Stomach smooth muscle (tissue), 2 donors: ENCODE measurements at regions not wholly inside any gene's neighbourhood (a gene's known extent, or its start where the extent isn't known, plus 50 kb on each side); places are given as distances from the start of the nearest gene placed in this dataset.

Experiments
- H3K27ac ChIP-seq: one replicate; pipeline ENCODE4 v1.7.0; 2013; ENCODE audit warnings: mild to moderate bottlenecking, low read length, inconsistent platforms
- H3K27me3 ChIP-seq, 2 donors: one replicate each; pipeline ENCODE4 v1.7.0; 2013; ENCODE audit warnings: low read length in 2 of 2; ENCODE audit not compliant: insufficient read depth in 2 of 2, control insufficient read depth in 1 of 2
- H3K36me3 ChIP-seq, 2 donors: one replicate each; pipeline ENCODE4 v1.7.0; 2013; ENCODE audit warnings: low read length in 2 of 2; ENCODE audit not compliant: control insufficient read depth in 2 of 2, insufficient read depth in 2 of 2
- H3K4me1 ChIP-seq: one replicate; pipeline ENCODE4 v1.7.0; 2013; ENCODE audit warnings: low read length; ENCODE audit not compliant: control insufficient read depth, insufficient read depth
- H3K4me3 ChIP-seq, 2 donors: one replicate each; pipeline ENCODE4 v1.7.0; 2013; ENCODE audit warnings: low read length in 2 of 2
- H3K9ac ChIP-seq, 2 donors: one replicate each; pipeline ENCODE4 v1.7.0; 2013; ENCODE audit warnings: low read length in 2 of 2, mild to moderate bottlenecking in 1 of 2
- H3K9me3 ChIP-seq, 2 donors: one replicate each; pipeline ENCODE4 v1.7.0; 2013; ENCODE audit warnings: low read length in 2 of 2; ENCODE audit not compliant: control insufficient read depth in 2 of 2
- donor health status: healthy.
- donor health status: Pancreatic carcinoma.

- H3K27me3 ChIP-seq: no peaks in the 10 kb centered on the region
- H3K36me3 ChIP-seq: no peaks in the 10 kb centered on the region
- no peak overlapping the region for H3K27ac ChIP-seq
- no peaks in the 10 kb centered on the region for H3K4me1 ChIP-seq
- H3K9me3 ChIP-seq: no peaks in the 10 kb centered on the region
- H3K4me3 ChIP-seq: no peak overlapping the region
- no peak overlapping the region for H3K9ac ChIP-seq
These were observed 381.4 kb downstream of the DTWD2 start for GRCh38 chr5:118606940-118607339.

- no peaks in the 10 kb centered on the region for H3K36me3 ChIP-seq
- H3K4me3 ChIP-seq: no peak overlapping the region
- H3K4me1 ChIP-seq: no peaks in the 10 kb centered on the region
- H3K27me3 ChIP-seq: no peaks in the 10 kb centered on the region
- H3K9me3 ChIP-seq: peaks cover 0 to 2% of the 10 kb centered on the region in 2 donors
- H3K27ac ChIP-seq: no peak overlapping the region
- H3K9ac ChIP-seq: no peak overlapping the region
These were observed 382.6 kb downstream of the DTWD2 start for GRCh38 chr5:118605761-118606160.

DNA sequence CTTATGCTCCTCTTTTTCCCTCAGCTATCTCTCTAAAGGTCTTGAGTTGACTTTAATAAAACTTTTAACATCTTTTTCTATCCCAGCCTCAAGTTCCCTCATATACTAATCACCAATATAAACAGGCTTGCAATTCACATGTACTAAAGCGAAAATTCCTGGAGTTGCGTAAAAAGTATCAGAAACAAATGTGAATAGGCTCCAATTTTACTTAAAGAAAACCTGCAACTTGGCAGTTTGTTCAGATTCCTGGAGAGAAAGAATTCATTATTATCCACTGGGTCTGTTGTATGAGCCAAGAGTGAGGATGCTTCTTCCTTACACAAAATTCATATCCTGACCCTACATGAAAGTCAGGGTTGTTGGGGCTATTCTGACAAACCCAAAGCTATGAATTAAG is 384.2 kb downstream of the DTWD2 start:
- H3K27ac ChIP-seq: no peak overlapping the region
- H3K27me3 ChIP-seq: no peaks in the 10 kb centered on the region
- H3K4me3 ChIP-seq: no peak overlapping the region
- H3K36me3 ChIP-seq: no peaks in the 10 kb centered on the region
- peaks cover 0 to 2% of the 10 kb centered on the region in 2 donors for H3K9me3 ChIP-seq
- H3K4me1 ChIP-seq: no peaks in the 10 kb centered on the region
- H3K9ac ChIP-seq: no peak overlapping the region

DNA sequence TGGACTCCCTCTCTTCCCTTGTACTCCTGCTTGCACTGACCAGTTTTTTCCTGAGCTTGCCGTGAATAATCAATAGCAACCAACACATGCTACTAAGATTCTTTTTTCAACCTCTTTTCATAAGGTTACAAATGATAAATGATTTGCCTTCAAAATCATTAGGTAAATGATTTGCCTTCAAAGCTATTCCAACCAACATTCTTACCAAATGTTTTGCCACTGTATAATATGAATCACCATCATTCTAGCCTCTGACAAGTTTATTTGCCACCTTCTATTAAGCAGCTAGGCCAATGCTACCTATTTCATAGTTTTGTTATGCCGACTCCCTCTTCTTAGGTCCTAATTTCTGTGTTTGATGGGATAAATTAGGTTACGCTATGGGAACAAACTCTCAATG is 385.1 kb downstream of the DTWD2 start:
- H3K36me3 ChIP-seq: no peaks in the 10 kb centered on the region
- H3K4me1 ChIP-seq: no peaks in the 10 kb centered on the region
- H3K9me3 ChIP-seq: peaks cover 0 to 2% of the 10 kb centered on the region in 2 donors
- H3K27me3 ChIP-seq: no peaks in the 10 kb centered on the region
- no peak overlapping the region for H3K27ac ChIP-seq
- H3K9ac ChIP-seq: no peak overlapping the region
- H3K4me3 ChIP-seq: no peak overlapping the region

DNA sequence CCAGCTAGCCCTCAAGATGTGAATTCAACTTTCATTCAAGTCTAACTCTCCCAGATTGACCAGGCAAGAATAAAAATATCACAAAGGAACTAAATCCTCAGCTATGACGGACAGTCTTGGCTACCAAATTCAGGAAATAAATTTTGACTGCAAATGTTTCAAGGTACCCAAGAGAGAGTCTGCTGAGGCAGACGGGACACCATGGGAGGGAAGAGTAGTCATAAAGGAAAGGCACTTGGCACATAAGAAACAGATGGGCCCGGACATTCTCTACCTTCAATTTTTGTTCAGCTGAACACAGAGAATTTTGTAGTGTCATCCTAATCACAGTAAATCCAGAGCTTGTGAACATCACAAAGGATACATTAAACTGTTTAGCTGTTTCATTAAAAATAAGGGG is 390.0 kb downstream of the DTWD2 start:
- Histone ChIP-seq H3K4me3 (no peak overlapping the region), H3K9me3 (peaks cover 0 to 2% of the 10 kb centered on the region in 2 donors)

DNA sequence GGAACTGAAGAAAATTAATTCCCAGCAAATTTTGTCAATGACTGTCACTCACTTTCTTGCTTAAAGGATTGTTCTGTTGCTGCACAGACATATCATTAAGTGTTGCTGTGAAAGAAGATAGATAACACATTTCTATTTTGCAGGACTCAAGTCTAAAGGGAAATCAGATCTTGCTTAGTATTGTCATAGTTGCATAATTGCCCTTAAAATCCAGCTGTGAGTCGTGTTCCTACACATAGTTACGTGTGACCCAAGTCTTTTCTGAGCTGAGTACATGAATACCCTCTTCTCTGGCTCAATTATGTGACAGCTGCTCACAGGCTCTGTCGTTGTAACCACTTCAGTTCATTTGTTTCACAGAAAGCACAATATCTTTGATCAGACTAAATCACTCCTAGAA is 390.8 kb downstream of the DTWD2 start:
- no peaks in the 10 kb centered on the region for H3K36me3 ChIP-seq
- no peak overlapping the region for H3K4me3 ChIP-seq
- no peaks in the 10 kb centered on the region for H3K4me1 ChIP-seq
- H3K27me3 ChIP-seq: no peaks in the 10 kb centered on the region
- H3K27ac ChIP-seq: no peak overlapping the region
- H3K9ac ChIP-seq: no peak overlapping the region
- peaks cover 0 to 2% of the 10 kb centered on the region in 2 donors for H3K9me3 ChIP-seq

More for the DNA sequence above, 390.0 kb downstream of the DTWD2 start:
- Histone ChIP-seq H3K27ac (no peak overlapping the region), H3K4me1 (no peaks in the 10 kb centered on the region), H3K9ac (no peak overlapping the region), H3K36me3 (no peaks in the 10 kb centered on the region), H3K27me3 (no peaks in the 10 kb centered on the region)

GRCh38 chr5:118596255-118596654 is 392.1 kb downstream of the DTWD2 start:
- Histone ChIP-seq H3K9me3 (no peaks in the 10 kb centered on the region), H3K36me3 (no peaks in the 10 kb centered on the region), H3K27ac (no peak overlapping the region), H3K4me3 (no peak overlapping the region), H3K9ac (no peak overlapping the region), H3K4me1 (no peaks in the 10 kb centered on the region), H3K27me3 (no peaks in the 10 kb centered on the region)

DNA sequence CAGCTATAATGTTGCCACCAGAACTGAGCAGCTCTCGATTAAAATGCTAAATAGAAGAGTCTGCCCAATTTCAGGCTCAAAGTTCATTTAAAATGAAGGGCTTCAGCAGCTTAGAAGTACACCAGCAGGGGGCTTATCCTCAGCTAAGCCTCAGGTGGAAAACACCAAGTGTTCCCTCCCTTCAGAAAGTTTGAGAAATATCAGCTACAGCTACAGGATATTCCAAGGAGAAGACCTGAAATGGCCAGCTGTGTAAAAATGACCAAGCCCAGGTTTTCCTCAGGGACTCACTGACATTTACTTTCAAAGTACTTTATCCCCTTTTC is 395.4 kb downstream of the DTWD2 start:
- Histone ChIP-seq H3K36me3 (no peaks in the 10 kb centered on the region), H3K27ac (no peak overlapping the region), H3K27me3 (no peaks in the 10 kb centered on the region), H3K9me3 (no peaks in the 10 kb centered on the region), H3K4me3 (no peak overlapping the region), H3K4me1 (no peaks in the 10 kb centered on the region), H3K9ac (no peak overlapping the region)

DNA sequence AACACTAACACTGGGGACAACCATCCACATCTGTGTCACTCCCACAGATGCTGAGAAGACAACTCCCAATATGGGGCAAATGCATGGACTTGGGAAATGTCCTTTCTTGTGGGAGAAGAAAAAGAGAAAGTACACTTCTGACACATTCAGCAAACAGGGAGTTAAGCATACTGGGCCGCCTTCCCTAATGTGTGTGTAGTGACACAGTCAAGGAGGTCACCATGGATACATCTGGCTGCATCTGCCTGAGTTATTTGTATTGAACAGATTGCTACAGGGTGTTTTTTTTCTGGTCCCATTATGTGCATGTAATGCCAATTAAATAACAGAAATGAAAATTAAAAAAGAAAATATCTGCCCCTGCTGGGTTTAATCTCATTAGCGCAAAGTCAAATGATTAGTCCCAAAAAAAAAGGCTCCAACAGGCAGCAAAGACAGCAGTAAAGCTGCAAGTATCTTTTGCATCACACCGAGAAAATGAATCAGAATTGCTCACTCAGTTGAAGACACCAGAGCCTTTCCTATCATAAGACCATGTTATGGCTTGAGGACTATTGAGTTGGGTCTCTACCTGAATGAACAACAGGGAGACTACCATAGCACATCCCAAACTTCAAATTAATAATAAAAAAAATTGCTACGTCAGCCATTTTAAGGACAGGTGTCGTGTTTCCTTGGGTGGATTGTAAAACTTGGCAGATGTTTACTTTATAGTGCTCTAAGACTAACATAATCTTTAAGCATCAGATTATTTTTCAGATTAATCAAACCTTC is 395.9 kb downstream of the DTWD2 start:
- no peak overlapping the region for H3K4me3 ChIP-seq
- no peaks in the 10 kb centered on the region for H3K36me3 ChIP-seq
- H3K27me3 ChIP-seq: no peaks in the 10 kb centered on the region
- H3K4me1 ChIP-seq: no peaks in the 10 kb centered on the region
- no peaks in the 10 kb centered on the region for H3K9me3 ChIP-seq
- H3K27ac ChIP-seq: no peak overlapping the region
- no peak overlapping the region for H3K9ac ChIP-seq

GRCh38 chr5:118590806-118591205 is 397.5 kb downstream of the DTWD2 start:
- Histone ChIP-seq H3K4me3 (no peak overlapping the region), H3K36me3 (no peaks in the 10 kb centered on the region), H3K27me3 (no peaks in the 10 kb centered on the region), H3K4me1 (no peaks in the 10 kb centered on the region), H3K9ac (no peak overlapping the region), H3K27ac (no peak overlapping the region), H3K9me3 (no peaks in the 10 kb centered on the region)

- H3K27me3 ChIP-seq: no peaks in the 10 kb centered on the region
- H3K36me3 ChIP-seq: no peaks in the 10 kb centered on the region
- H3K9ac ChIP-seq: no peak overlapping the region
- no peaks in the 10 kb centered on the region for H3K4me1 ChIP-seq
- no peak overlapping the region for H3K27ac ChIP-seq
- H3K9me3 ChIP-seq: no peaks in the 10 kb centered on the region
- no peak overlapping the region for H3K4me3 ChIP-seq
These were observed 407.4 kb downstream of the DTWD2 start for GRCh38 chr5:118580949-118581348.
